GM18858 (cell line): ENCODE measurements at regions not wholly inside any gene's neighbourhood (a gene's known extent, or its start where the extent isn't known, plus 50 kb on each side); places are given as distances from the start of the nearest gene placed in this dataset.
A peak's percentile ranks its signal among the peaks of the same experiment; 100 is the strongest.
"Not testable (repeated sequence)": the region's sequence is repeated elsewhere in the genome, so short reads cannot be mapped to it uniquely, and the experiment has no call there.

Source experiments
- ATAC-seq: cut with Tn5 transposase; IDR thresholded peaks from one replicate; pipeline ENCODE4 v1.9.1; 2021; ENCODE audit not compliant: unreplicated experiment

GRCh38 chr3:26763723-26764122 lies 141.2 kb downstream of the LRRC3B start:
- ATAC-seq, result no peak

DNA sequence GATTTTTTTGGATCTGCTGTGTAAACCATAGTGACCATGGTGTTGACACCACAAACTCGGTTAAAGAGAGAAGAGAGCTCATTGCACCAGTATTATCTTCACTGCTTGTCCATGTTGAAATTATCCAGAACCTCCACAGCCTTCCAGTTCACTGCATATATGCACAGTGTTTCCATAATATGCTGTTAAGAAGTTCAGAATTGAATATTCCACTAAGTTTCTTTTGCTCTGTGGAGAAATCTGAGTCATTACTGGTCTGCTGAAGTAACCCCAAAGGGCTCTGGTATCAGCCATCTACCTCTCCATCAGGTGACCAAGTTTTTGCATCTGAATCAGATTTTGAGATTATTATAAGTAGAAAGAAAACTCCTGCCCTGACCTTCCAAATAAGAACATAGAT lies 143.5 kb downstream of the LRRC3B start:
- ATAC-seq, result no peak

DNA sequence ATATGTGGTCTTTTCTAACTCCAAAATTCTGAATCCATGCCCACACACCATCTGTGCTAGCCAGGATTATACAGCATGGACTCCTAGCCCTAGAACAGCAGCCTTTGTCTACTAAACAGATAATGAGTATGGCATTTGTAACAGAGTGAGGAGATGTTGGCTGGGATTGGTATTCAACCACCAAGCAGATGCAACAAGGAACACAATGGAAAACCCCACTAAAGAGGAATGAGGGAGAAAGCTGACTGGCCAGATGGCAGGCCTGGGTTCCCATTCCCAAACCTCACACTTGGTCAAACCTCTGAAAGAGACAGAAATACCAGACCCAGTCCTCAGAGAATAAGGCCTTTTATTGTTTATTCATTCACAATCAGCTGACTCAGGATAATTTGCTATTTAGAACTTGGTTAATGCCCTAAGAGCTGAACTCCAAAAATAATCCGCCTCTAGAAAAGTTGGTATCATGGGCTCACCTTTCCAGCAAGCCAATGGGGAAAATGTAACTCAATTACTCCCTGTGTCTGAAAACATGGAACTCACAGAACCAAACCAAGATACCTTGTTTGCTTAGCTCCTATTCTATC lies 145.6 kb downstream of the LRRC3B start:
- ATAC-seq, result no peak

DNA sequence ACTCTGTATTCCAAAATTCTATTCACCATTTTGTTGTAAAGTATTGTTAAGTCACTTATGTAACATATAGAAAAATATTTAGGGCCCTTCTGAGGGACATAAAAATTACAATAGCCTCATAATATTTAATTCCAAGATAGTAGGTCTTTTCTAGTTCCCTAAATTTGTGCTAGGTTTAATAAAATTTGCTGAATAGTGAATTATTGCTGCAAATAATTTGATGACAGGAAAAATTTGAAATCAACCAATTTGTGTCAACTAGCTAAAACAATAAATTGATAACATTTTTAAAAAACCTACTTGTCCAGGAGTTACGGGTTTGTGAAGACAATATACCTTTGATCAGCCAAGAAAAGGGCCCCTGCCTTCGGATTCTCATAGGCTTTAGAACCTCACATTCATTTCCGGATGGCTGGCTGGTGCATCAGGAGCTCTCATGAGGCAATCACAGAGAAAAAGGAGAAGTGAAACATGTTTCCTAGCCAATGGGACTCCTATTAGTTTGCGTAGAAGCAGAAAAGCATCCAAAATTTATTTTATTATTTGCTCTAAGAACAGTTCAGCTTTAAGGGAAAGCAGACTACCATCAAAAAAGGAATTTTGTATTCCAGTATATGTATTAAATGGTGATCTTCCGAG lies 177.2 kb downstream of the LRRC3B start:
- no peak for ATAC-seq

DNA sequence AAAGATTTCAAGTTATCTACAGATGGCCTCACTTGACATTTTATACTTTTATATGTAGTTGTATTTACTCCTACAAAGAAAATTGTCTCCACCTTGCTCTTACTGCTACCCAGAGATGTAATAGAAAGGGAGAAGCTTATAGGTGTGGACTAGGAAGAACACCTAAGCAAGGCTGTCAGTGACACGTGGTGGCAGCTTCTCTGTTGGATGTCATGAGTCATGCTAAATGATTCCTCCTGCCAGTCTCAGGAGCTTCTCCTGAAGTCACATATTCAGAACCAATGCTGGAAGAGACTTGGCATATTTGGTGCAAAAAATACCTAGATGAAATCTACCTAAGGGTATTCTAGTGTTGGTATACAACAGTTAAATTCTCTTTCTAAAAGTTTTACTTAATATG lies 184.7 kb downstream of the LRRC3B start:
- no peak for ATAC-seq

DNA sequence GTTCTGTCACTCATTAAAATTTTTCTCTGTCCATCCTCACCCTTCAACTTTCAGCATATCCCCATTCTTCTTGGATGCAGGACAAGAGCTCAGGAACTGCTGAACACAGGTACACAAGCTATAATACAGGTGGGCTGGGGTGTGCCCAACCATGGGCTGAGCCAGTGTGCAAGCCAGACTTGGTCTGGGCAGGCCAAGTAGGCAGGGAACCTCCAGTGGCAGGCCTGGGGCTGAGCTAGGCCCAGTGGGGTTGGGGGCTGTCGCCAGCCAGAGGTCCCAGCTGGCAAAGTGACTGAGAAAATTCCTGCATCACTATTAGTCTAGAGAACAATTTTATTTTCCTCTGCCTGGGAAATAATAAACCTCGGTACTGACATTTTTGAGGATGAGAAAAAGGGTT lies 202.9 kb downstream of the LRRC3B start:
- ATAC-seq, result no peak

GRCh38 chr3:26827169-26827568 lies 204.6 kb downstream of the LRRC3B start:
- ATAC-seq, result no peak

DNA sequence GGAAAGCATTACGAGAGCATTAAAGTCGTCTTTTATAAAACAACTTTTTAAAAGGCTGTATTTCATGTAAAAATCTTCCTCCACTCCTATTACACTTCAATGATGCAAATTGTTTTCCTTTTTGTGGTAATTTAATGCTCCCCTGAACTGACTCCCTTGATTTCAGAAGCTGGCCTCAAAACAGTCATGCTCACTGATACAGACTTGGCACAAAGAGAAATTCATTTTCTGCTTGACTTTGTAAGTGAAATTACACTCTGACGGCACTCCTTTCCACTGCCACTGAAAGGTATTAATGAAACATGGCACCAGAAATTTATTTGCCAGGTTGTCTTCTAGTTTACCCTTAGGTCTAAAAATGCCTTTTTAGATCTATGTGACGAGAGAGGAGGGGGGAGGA lies 215.5 kb downstream of the LRRC3B start:
- no peak for ATAC-seq

GRCh38 chr3:26839001-26839400 lies 216.4 kb downstream of the LRRC3B start:
- ATAC-seq, result no peak

- ATAC-seq, result no peak
These were observed 217.8 kb downstream of the LRRC3B start for GRCh38 chr3:26840272-26840870.

- ATAC-seq, result no peak
These were observed 222.6 kb downstream of the LRRC3B start for GRCh38 chr3:26845194-26845593.

DNA sequence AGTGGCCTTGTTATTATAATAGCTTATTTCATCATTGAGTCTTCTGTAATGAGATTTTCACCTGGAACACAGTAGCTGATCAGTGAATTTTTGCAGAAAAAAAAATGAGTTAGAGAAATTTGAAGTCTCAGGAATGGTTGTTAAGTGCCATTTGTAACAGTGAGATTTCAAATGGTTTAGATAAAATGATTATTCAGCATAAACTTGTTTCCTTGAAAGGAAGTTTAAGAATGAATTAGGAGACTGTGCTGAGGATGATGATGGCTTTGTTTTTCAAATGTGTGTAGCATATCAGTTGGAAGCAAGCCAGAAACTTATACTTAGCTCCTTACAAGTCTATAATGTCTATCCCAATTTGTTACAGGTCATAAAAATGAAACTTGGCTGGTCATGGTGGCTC lies 225.1 kb downstream of the LRRC3B start:
- ATAC-seq, result no peak

- ATAC-seq, result no peak
These were observed 271.9 kb downstream of the LRRC3B start for GRCh38 chr3:26894443-26894842.

GRCh38 chr3:26915208-26915607 lies 292.6 kb downstream of the LRRC3B start:
- ATAC-seq, result no peak

DNA sequence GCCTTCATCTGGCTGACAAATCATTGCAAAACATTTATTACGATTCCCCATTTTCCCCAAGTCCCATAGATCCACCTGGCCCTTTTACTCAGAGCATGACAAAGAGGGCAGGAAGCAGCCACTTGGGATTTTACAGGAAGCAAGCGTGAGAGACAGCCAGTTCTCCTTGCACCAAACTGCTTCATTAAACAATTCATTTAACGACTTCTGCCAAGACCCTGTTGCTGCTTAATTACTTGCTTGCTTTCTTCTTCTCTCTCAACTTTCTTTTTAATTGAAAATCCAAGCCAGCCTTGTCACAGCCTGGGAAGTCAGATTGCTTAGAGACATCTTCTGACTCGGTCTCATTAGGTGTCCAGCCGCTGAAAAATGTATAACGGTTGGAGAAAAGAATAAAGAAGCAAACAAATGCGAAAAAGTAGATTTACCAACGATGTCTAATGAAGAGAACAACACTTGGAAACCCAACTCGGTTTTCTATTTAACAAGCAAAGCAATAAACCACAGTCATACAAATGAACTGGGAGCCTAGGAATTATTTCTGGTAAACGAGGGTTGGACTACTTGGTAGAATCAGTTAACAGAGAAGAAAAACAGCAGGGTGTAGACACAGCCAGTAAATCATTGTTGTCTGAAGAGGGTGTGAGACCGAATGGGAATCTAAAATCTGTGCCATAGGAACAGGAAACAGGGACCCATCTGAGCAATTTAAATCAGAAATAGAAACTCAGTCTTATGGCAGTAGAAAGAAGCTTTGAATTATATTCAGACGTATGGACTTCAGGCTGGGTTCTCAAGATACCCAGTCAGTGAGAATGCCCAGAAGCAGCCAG lies 298.3 kb downstream of the LRRC3B start:
- no peak for ATAC-seq

- ATAC-seq, result no peak
These were observed 309.3 kb downstream of the LRRC3B start for GRCh38 chr3:26931896-26932295.

DNA sequence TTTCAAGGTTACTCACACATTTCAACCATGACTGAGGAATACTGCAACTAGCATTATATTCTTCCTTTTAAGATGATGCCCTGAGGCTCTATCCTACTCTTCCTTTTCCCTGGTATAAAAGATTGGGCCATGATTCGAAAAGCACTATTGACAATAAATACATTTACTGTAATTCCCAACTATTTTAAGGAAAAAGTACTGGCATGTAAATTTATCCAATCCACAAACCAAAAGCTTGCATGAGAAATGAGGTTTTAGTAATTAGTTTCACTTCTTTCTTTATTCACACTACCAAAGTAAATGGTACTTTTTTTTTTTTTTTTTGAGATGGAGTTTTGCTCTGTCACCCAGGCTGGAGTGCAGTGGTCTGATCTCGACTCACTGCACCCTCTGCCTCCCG lies 310.2 kb downstream of the LRRC3B start:
- ATAC-seq, result no peak

DNA sequence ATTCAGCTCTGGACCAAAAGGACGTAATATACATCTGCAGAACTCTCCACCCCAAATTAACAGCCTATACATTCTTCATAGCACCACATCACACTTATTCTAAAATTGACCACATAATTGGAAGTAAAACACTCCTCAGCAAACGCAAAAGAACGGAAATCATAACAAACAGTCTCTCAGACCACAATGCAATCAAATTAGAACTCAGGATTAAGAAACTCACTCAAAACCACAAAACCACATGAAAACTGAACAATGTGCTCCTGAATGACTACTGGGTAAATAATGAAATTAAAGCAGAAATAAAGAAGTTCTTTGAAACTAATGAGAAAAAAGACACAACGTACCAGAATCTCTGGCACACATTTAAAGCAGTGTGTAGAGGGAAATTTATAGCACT lies 322.9 kb downstream of the LRRC3B start:
- ATAC-seq, result not testable (repeated sequence)

DNA sequence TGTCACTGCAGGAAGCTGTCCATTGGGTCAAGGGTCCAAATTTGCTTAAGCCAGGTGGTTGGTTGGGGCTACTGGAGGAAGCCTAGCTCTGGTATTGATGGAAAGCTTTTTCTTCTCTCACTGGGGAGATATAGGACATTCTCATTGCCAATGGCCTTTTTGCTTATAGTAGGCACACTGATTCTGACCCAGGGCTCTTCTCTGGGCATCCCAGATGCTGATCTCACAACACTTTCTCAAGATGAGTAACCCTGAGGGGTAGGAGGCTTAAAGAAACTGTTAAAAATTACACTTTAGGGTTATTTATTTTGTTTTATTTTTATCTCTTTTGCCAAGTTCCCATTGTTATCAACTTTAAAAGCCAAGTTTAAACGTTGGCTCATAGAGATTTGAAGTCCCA lies 337.8 kb downstream of the LRRC3B start:
- ATAC-seq, result no peak

DNA sequence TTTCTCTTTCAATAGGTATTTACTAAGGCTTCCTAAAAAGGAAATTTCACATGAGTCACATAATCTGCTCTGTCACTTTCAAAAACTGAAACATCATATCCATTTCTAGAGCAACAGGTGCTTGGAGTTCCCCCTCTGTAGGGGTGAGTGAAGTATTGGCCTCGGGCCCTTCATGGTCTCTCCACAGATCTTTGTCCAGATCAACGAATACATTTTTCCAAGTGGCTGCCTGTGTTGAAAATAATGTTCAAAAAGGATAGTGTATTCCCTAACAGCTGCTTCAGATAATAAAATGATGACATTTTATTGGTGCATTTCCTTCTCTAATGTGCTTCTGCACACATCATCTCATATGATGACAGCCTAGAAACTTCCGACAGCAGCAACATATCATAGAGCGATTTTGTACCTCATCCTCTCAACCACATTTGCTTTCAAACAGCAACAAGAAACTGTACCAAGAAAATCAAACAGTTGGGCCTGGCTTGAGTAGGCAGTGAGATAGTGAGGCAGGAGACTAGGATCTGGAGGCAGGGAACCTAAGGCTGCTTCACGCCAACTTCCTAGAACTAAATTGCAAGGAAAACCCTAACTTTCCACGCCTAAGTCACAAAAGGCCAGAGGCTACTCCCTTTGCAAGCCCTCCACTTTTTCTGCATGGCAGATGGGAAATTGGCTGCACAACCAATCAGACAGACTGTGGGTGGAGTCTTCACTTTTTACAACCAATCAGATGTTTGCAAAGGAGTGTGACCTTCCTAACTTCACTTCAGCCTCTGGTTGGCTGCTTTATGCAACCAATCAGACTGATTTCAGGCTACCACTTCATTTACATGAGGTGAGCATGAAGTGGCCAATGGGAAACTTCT lies 340.2 kb downstream of the LRRC3B start:
- ATAC-seq, result peak; percentile 96

DNA sequence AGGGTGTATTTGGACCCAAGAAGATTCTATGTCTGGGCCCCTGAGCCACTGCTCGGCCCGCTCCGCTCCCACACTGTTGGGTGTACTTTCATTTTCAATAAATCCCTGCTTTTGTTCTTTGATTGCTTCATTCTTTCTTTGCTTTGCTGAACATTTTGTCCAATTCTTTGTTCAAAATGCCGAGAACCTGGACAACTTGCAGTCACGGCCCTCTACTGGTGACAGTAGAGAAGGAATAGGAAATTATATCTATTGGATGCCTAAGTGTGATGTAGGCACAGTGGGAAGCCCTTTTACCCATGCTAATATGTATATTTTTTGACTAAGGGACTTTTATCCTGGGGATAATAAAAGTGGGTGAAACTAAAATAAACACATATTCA lies 340.8 kb downstream of the LRRC3B start:
- ATAC-seq, result no peak
